HEK293 (cell line): ENCODE measurements at regions not wholly inside any gene's neighbourhood (a gene's known extent, or its start where the extent isn't known, plus 50 kb on each side); places are given as distances from the start of the nearest gene placed in this dataset.

Experiments
- HOXD13 ChIP-seq: sonication (generic); formaldehyde crosslinking; IDR thresholded peaks from 2 replicates; pipeline ENCODE4 v1.8.0; 2022; ENCODE audit warnings: missing genetic modification reagents, borderline replicate concordance
- ZNF585B ChIP-seq: fragments of 450-650 bp; formaldehyde crosslinking; IDR thresholded peaks from 2 replicates; pipeline ENCODE4 v1.5.1; 2016; ENCODE audit warnings: missing biosample characterization, missing genetic modification characterization
- ZNF830 ChIP-seq: fragments of 450-650 bp; IDR thresholded peaks from 2 replicates; pipeline ENCODE4 v1.5.0; 2018; ENCODE audit warnings: missing biosample characterization, missing genetic modification characterization, low read depth, mild to moderate bottlenecking, moderate library complexity
- TF ChIP-seq, protein P1 (sequence below): fragments of 450-650 bp; formaldehyde crosslinking; IDR thresholded peaks from 2 replicates; pipeline ENCODE4 v1.5.1; 2016; ENCODE audit warnings: missing biosample characterization, missing genetic modification characterization
- TF ChIP-seq, protein P2 (sequence below): fragments of 450-650 bp; formaldehyde crosslinking; IDR thresholded peaks from 2 replicates; pipeline ENCODE4 v1.5.1; 2016; ENCODE audit warnings: missing biosample characterization, missing genetic modification characterization

DNA sequence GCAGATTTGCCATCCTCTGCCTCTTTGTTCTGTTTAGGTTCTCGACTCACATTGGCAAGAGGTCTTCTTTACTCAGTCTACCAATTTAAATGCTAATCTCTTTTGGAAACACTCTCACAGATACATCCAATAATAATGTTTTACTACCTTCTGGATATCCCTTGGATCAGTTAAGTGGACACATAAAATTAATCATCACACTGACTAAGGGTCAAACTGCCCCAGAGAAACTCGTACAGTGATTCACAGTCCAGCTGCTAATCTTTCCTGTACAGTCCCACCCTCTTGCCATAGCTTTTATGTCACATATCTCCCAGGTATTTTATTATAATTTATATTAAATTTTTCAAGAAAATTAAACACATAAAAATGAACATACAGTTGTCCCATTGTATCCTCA, 360.8 kb upstream of the RGMA start:
- no peak for TF ChIP-seq HOXD13 (CRISPR knock-in tag)
- TF ChIP-seq, protein P1, sequence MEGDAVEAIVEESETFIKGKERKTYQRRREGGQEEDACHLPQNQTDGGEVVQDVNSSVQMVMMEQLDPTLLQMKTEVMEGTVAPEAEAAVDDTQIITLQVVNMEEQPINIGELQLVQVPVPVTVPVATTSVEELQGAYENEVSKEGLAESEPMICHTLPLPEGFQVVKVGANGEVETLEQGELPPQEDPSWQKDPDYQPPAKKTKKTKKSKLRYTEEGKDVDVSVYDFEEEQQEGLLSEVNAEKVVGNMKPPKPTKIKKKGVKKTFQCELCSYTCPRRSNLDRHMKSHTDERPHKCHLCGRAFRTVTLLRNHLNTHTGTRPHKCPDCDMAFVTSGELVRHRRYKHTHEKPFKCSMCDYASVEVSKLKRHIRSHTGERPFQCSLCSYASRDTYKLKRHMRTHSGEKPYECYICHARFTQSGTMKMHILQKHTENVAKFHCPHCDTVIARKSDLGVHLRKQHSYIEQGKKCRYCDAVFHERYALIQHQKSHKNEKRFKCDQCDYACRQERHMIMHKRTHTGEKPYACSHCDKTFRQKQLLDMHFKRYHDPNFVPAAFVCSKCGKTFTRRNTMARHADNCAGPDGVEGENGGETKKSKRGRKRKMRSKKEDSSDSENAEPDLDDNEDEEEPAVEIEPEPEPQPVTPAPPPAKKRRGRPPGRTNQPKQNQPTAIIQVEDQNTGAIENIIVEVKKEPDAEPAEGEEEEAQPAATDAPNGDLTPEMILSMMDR (tag by site-specific recombination) = no peak
- no peak for TF ChIP-seq ZNF585B
- no peak for TF ChIP-seq ZNF830
- TF ChIP-seq, protein P2, sequence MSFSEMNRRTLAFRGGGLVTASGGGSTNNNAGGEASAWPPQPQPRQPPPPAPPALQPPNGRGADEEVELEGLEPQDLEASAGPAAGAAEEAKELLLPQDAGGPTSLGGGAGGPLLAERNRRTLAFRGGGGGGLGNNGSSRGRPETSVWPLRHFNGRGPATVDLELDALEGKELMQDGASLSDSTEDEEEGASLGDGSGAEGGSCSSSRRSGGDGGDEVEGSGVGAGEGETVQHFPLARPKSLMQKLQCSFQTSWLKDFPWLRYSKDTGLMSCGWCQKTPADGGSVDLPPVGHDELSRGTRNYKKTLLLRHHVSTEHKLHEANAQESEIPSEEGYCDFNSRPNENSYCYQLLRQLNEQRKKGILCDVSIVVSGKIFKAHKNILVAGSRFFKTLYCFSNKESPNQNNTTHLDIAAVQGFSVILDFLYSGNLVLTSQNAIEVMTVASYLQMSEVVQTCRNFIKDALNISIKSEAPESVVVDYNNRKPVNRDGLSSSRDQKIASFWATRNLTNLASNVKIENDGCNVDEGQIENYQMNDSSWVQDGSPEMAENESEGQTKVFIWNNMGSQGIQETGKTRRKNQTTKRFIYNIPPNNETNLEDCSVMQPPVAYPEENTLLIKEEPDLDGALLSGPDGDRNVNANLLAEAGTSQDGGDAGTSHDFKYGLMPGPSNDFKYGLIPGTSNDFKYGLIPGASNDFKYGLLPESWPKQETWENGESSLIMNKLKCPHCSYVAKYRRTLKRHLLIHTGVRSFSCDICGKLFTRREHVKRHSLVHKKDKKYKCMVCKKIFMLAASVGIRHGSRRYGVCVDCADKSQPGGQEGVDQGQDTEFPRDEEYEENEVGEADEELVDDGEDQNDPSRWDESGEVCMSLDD (tag by site-specific recombination) = no peak
